Body of pancreas (tissue), 4 donors: ENCODE measurements at regions not wholly inside any gene's neighbourhood (a gene's known extent, or its start where the extent isn't known, plus 50 kb on each side); places are given as distances from the start of the nearest gene placed in this dataset.

Experiments used
- CTCF ChIP-seq, 7 experiments: fragments of 450-650 bp in 4 of 7; fragments of 200-600 bp in 3 of 7; sonication (generic) in 3 of 7; IDR thresholded peaks; one replicate each; pipeline ENCODE4 v1.5.1; 2016 to 2019; ENCODE audit warnings: antibody characterized with exemption in 7 of 7
- POLR2A ChIP-seq, 3 donors: fragments of 450-650 bp; IDR thresholded peaks; one replicate each; pipeline ENCODE4 v1.6.1; 2016; ENCODE audit warnings: antibody characterized with exemption in 3 of 3, mild to moderate bottlenecking in 2 of 3

- TF ChIP-seq CTCF (IDR thresholded peaks at IDR 0.05): peak; percentile 68 to 96 (median 83)
- peak in 1 of 3 donors; percentile 9 for TF ChIP-seq POLR2A (IDR thresholded peaks at IDR 0.05)
Observed at GRCh38 chr10:117442944-117443685, 67.9 kb upstream of the PDZD8 start.
